Erythroblast (primary cell): ENCODE measurements at regions not wholly inside any gene's neighbourhood (a gene's known extent, or its start where the extent isn't known, plus 50 kb on each side); places are given as distances from the start of the nearest gene placed in this dataset.

Experiments used
- GATA1 ChIP-seq: IDR thresholded peaks from 2 replicates; pipeline ENCODE4 v1.6.1; 2011; ENCODE audit warnings: low read depth, mild to moderate bottlenecking, control low read depth, low read length, moderate library complexity
- POLR2A ChIP-seq: IDR thresholded peaks from 2 replicates; pipeline ENCODE4 v1.6.1; 2011; ENCODE audit warnings: mild to moderate bottlenecking, low read length

- TF ChIP-seq POLR2A (no peak), GATA1 (no peak)
Measured at GRCh38 chr6:105592329-105592728, 189.4 kb upstream of the PREP start.
